ENCODE measurements at regions not wholly inside any gene's neighbourhood (a gene's known extent, or its start where the extent isn't known, plus 50 kb on each side); places are given as distances from the start of the nearest gene placed in this dataset.
"Not testable (repeated sequence)": the region's sequence is repeated elsewhere in the genome, so short reads cannot be mapped to it uniquely, and the experiment has no call there.

GRCh38 chr15:87668768-87669564 lies 587.6 kb downstream of the NTRK3 start:
- TF ChIP-seq POLR2AphosphoS5, CTCF, POLR2A (IDR thresholded peaks at IDR 0.05): not testable (repeated sequence)

All from prostate gland (tissue), 2 donors.